ENCODE measurements at regions not wholly inside any gene's neighbourhood (a gene's known extent, or its start where the extent isn't known, plus 50 kb on each side); places are given as distances from the start of the nearest gene placed in this dataset.

- Histone ChIP-seq H3K27ac (no peak overlapping the region), H3K9me3 (no peaks in the 10 kb centered on the region), H3K36me3 (no peaks in the 10 kb centered on the region), H3K27me3 (no peaks in the 10 kb centered on the region), H3K4me1 (no peaks in the 10 kb centered on the region), H3K4me3 (no peak overlapping the region)
- DNase-seq (no peak), ATAC-seq (peak in 1 of 4 donors; percentile 30)
- TF ChIP-seq, protein P1, sequence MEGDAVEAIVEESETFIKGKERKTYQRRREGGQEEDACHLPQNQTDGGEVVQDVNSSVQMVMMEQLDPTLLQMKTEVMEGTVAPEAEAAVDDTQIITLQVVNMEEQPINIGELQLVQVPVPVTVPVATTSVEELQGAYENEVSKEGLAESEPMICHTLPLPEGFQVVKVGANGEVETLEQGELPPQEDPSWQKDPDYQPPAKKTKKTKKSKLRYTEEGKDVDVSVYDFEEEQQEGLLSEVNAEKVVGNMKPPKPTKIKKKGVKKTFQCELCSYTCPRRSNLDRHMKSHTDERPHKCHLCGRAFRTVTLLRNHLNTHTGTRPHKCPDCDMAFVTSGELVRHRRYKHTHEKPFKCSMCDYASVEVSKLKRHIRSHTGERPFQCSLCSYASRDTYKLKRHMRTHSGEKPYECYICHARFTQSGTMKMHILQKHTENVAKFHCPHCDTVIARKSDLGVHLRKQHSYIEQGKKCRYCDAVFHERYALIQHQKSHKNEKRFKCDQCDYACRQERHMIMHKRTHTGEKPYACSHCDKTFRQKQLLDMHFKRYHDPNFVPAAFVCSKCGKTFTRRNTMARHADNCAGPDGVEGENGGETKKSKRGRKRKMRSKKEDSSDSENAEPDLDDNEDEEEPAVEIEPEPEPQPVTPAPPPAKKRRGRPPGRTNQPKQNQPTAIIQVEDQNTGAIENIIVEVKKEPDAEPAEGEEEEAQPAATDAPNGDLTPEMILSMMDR (IDR thresholded peaks at IDR 0.05) = no peak
- TF ChIP-seq POLR2A (IDR thresholded peaks at IDR 0.05) = no peak
- no CpG with 5 or more reads among the region's 7 CpGs for WGBS (ENCODE audit: insufficient coverage, low coverage, low lambda C conversion rate, missing lambda C conversion rate)
- intact Hi-C loops (cut with DNase I) = no loop called here
Measured at GRCh38 chr7:52911326-52911725, 124.1 kb upstream of the POM121L12 start.

GRCh38 chr7:52909935-52910334 is 125.5 kb upstream of the POM121L12 start:
- no peaks in the 10 kb centered on the region for H3K36me3 ChIP-seq
- H3K9me3 ChIP-seq = no peaks in the 10 kb centered on the region
- no peak overlapping the region for H3K27ac ChIP-seq
- ATAC-seq = no peak
- no peaks in the 10 kb centered on the region for H3K27me3 ChIP-seq
- intact Hi-C loops (cut with DNase I) = no loop called here
- H3K4me1 ChIP-seq = no peaks in the 10 kb centered on the region
- DNase-seq = no peak
- no peak for TF ChIP-seq POLR2A (IDR thresholded peaks at IDR 0.05)
- TF ChIP-seq, protein P1 (IDR thresholded peaks at IDR 0.05) = no peak
- no peak overlapping the region for H3K4me3 ChIP-seq
- WGBS (ENCODE audit: insufficient coverage, low coverage, low lambda C conversion rate, missing lambda C conversion rate) = 47% methylated on average over 1 of the region's 1 CpG

DNA sequence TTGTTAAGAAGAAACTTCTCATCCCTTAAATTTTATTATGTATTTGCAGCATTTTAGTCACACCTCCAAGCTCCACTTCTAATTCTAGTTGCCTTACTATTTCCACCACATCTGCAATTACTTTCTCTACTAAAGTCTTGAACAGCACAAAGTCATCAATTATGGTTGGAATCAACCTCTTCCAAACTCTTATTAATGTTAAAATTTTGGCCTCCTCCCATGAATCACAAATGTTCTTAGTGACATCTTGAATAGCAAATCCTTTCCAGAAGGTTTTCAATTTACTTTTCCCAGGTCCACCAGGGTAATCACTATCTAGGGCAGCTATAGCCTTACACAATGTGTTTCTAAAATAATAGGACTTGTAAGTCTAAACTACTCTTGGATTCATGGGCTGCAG is 126.3 kb upstream of the POM121L12 start:
- no peak for DNase-seq
- TF ChIP-seq, protein P1 (IDR thresholded peaks at IDR 0.05) = no peak
- TF ChIP-seq POLR2A (IDR thresholded peaks at IDR 0.05) = no peak
- intact Hi-C loops (cut with DNase I) = no loop called here
- Histone ChIP-seq H3K27me3 (no peaks in the 10 kb centered on the region), H3K9me3 (no peaks in the 10 kb centered on the region), H3K36me3 (no peaks in the 10 kb centered on the region), H3K27ac (no peak overlapping the region), H3K4me1 (no peaks in the 10 kb centered on the region), H3K4me3 (no peak overlapping the region)
- no peak for ATAC-seq

DNA sequence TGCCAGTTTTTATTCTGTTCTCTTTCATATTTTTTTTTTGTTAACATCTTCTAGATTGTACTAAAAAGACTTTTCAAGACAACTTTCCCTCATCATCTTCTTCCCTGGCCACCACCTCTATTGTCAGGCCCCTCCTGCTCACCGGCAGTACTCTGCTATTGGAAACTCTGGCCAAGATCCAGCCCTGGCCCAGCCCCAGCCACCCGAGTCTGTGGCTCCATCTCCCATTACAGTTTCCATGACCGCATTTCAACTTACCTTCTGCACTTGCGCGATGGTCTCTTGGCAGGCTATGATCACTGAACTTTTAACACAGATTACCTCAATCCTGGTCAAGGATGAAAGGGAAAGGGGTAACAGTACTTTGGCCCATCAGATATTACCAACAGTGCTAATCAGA is 137.7 kb upstream of the POM121L12 start:
- Histone ChIP-seq H3K36me3 (no peaks in the 10 kb centered on the region), H3K27ac (no peak overlapping the region), H3K4me1 (no peaks in the 10 kb centered on the region), H3K4me3 (no peak overlapping the region), H3K9me3 (no peaks in the 10 kb centered on the region), H3K27me3 (no peaks in the 10 kb centered on the region)
- DNase-seq (no peak), ATAC-seq (no peak)
- TF ChIP-seq, protein P1 (IDR thresholded peaks at IDR 0.05) = no peak
- TF ChIP-seq POLR2A (IDR thresholded peaks at IDR 0.05) = no peak
- WGBS (ENCODE audit: insufficient coverage, low coverage, low lambda C conversion rate, missing lambda C conversion rate) = 74% methylated on average over 5 of the region's 5 CpGs
- intact Hi-C loops (cut with DNase I) = no loop called here

DNA sequence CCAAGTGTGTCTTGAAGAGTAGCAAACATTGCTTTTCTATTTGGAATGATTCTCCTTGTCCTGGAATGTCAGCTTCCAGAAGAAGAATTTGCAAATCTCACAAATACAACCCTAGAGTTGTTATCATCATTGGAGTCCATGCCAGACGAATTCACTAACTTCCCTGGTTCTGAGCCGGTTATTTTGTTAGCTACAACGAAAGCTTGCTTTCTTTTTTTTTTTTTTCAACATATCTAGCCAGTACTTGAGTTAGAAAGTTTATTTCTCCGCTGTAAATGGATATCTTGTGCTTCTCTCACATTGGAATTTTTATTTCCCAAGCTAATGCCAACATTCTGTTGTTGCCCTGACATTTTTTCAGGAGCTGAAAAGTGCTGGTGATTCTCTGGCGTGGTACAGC is 138.1 kb upstream of the POM121L12 start:
- no peaks in the 10 kb centered on the region for H3K36me3 ChIP-seq
- intact Hi-C loops (cut with DNase I) = no loop called here
- H3K9me3 ChIP-seq = no peaks in the 10 kb centered on the region
- H3K27me3 ChIP-seq = no peaks in the 10 kb centered on the region
- 33% methylated on average over 5 of the region's 5 CpGs for WGBS (ENCODE audit: insufficient coverage, low coverage, low lambda C conversion rate, missing lambda C conversion rate)
- no peak for ATAC-seq
- H3K4me3 ChIP-seq = no peak overlapping the region
- TF ChIP-seq, protein P1 (IDR thresholded peaks at IDR 0.05) = no peak
- TF ChIP-seq POLR2A (IDR thresholded peaks at IDR 0.05) = no peak
- no peaks in the 10 kb centered on the region for H3K4me1 ChIP-seq
- no peak for DNase-seq
- no peak overlapping the region for H3K27ac ChIP-seq

Measured in right lobe of liver (tissue), 6 donors.